Transverse colon (tissue), 4 donors: ENCODE measurements at regions not wholly inside any gene's neighbourhood (a gene's known extent, or its start where the extent isn't known, plus 50 kb on each side); places are given as distances from the start of the nearest gene placed in this dataset.

Source experiments
- DNase-seq: peaks from one replicate; pipeline ENCODE4 v3.0.0-alpha.2; 2019
- H3K27ac ChIP-seq, 4 donors: fragments of 200-600 bp; sonication (generic); 2 replicates each; pipeline ENCODE4 v1.5.1; 2016 to 2018; ENCODE audit warnings: inconsistent platforms in 4 of 4
- H3K27me3 ChIP-seq: fragments of 200-600 bp; sonication (generic); 2 replicates; pipeline ENCODE4 v1.5.1; 2017; ENCODE audit warnings: inconsistent platforms
- H3K36me3 ChIP-seq, 4 donors: fragments of 200-600 bp; sonication (generic); 2 replicates each; pipeline ENCODE4 v1.5.1; 2017 to 2019; ENCODE audit warnings: inconsistent platforms in 4 of 4
- H3K4me1 ChIP-seq, 4 donors: fragments of 200-600 bp; sonication (generic); 2 replicates each; pipeline ENCODE4 v1.5.1; 2017 to 2020; ENCODE audit warnings: inconsistent platforms in 4 of 4
- H3K4me3 ChIP-seq, 4 donors: fragments of 200-600 bp; sonication (generic); 1 replicate in 1 of 4; 2 replicates in 3 of 4; pipeline versions ENCODE4 v1.5.1 to v1.6.1; 2017 to 2019; ENCODE audit warnings: inconsistent platforms in 4 of 4
- H3K9me3 ChIP-seq, 2 donors: fragments of 200-600 bp; sonication (generic); 2 replicates each; pipeline ENCODE4 v1.5.1; 2017 to 2019; ENCODE audit warnings: inconsistent platforms in 2 of 2
- CTCF ChIP-seq, 5 experiments: fragments of 200-600 bp in 3 of 5; fragments of 450-650 bp in 2 of 5; sonication (generic) in 3 of 5; IDR thresholded peaks; 1 replicate in 2 of 5; 2 replicates in 3 of 5; pipeline ENCODE4 v1.5.1; 2016 to 2017; ENCODE audit warnings: antibody characterized with exemption in 5 of 5, inconsistent platforms in 3 of 5, mild to moderate bottlenecking in 2 of 5, moderate library complexity in 1 of 5
- EP300 ChIP-seq: sonication (generic); formaldehyde crosslinking; IDR thresholded peaks from one replicate; pipeline ENCODE4 v1.6.1; 2017; ENCODE audit warnings: antibody characterized with exemption, low read depth
- POLR2A ChIP-seq: fragments of 450-650 bp; IDR thresholded peaks from one replicate; pipeline ENCODE4 v1.6.1; 2016; ENCODE audit warnings: antibody characterized with exemption, mild to moderate bottlenecking, moderate library complexity
- POLR2AphosphoS5 ChIP-seq, 3 donors: sonication (generic); formaldehyde crosslinking; IDR thresholded peaks; one replicate each; pipeline ENCODE4 v1.6.1; 2016; ENCODE audit warnings: antibody characterized with exemption in 3 of 3
- WGBS, 2 donors: methylation state at CpG; one replicate each; pipeline ENCODE4 v1.1.5; 2018; ENCODE audit warnings: low coverage in 1 of 2; 5-methylcytosine and 5-hydroxymethylcytosine counted together
- in situ Hi-C, 4 donors: fragments of 200-750 bp; cut with MboI; loops; one replicate each; pipeline versions ENCODE4 v1.15.0 to v1.15.1; 2017; ENCODE audit warnings: low sequenced_read_pairs in 3 of 4, low pct_ligation_motif_present in 1 of 4, low pct_unique_long_range_greater_than_20kb in 1 of 4
- intact Hi-C: fragments of 100-400 bp; cut with DNase I; formaldehyde crosslinking; loops from one replicate; pipeline ENCODE4 v1.15.1; 2023; ENCODE audit warnings: low total_unique reads

- Histone ChIP-seq H3K4me1 (peaks cover 0 to under 1% (median 0%) of the 10 kb centered on the region in 4 donors), H3K36me3 (no peaks in the 10 kb centered on the region), H3K4me3 (no peak overlapping the region), H3K27me3 (no peaks in the 10 kb centered on the region), H3K27ac (no peak overlapping the region), H3K9me3 (no peaks in the 10 kb centered on the region)
- TF ChIP-seq CTCF (IDR thresholded peaks at IDR 0.05) (no peak), EP300 (no peak), POLR2AphosphoS5 (IDR thresholded peaks at IDR 0.05) (no peak)
- WGBS, 2 donors = 88% methylated on average over 1 of the region's 1 CpG; no CpG with 5 or more reads in 1 of the 2 donors
- in situ Hi-C loops = no loop called here
- DNase-seq = no peak
- intact Hi-C loops = no loop called here
Observed at GRCh38 chr2:176687944-176688343, 418.7 kb downstream of the MTX2 start.

GRCh38 chr2:176689711-176690110 is 420.5 kb downstream of the MTX2 start:
- no peak for DNase-seq
- 50 to 82% methylated on average over 1 of the region's 1 CpG for WGBS, 2 donors

GRCh38 chr2:176691471-176691870 is 422.2 kb downstream of the MTX2 start:
- 61 to 91% methylated on average over 1 to 2 of the region's 2 CpGs for WGBS, 2 donors
- Histone ChIP-seq H3K4me1 (no peaks in the 10 kb centered on the region), H3K9me3 (no peaks in the 10 kb centered on the region), H3K36me3 (no peaks in the 10 kb centered on the region), H3K27me3 (no peaks in the 10 kb centered on the region), H3K27ac (no peak overlapping the region), H3K4me3 (no peak overlapping the region)
- intact Hi-C loops = no loop called here
- no peak for TF ChIP-seq POLR2A
- in situ Hi-C loops = no loop called here
- DNase-seq = no peak

More at GRCh38 chr2:176689711-176690110, 420.5 kb downstream of the MTX2 start:
- H3K9me3 ChIP-seq = no peaks in the 10 kb centered on the region
- no peak overlapping the region for H3K4me3 ChIP-seq
- H3K27ac ChIP-seq = no peak overlapping the region
- intact Hi-C loops = no loop called here
- no peaks in the 10 kb centered on the region for H3K36me3 ChIP-seq
- in situ Hi-C loops = no loop called here
- H3K27me3 ChIP-seq = no peaks in the 10 kb centered on the region
- TF ChIP-seq POLR2A (no peak), CTCF (IDR thresholded peaks at IDR 0.05) (no peak), POLR2AphosphoS5 (IDR thresholded peaks at IDR 0.05) (no peak), EP300 (no peak)
- H3K4me1 ChIP-seq = no peaks in the 10 kb centered on the region

GRCh38 chr2:176692533-176692932 is 423.3 kb downstream of the MTX2 start:
- TF ChIP-seq POLR2A = no peak
- no peak for TF ChIP-seq CTCF (IDR thresholded peaks at IDR 0.05)
- TF ChIP-seq EP300 = no peak
- no peak for TF ChIP-seq POLR2AphosphoS5 (IDR thresholded peaks at IDR 0.05)
- DNase-seq = no peak
- H3K4me3 ChIP-seq = no peak overlapping the region

GRCh38 chr2:176699098-176699497 is 429.9 kb downstream of the MTX2 start:
- in situ Hi-C loops = no loop called here
- TF ChIP-seq POLR2A (no peak), CTCF (IDR thresholded peaks at IDR 0.05) (no peak), EP300 (no peak), POLR2AphosphoS5 (IDR thresholded peaks at IDR 0.05) (no peak)

More at GRCh38 chr2:176692533-176692932, 423.3 kb downstream of the MTX2 start:
- Histone ChIP-seq H3K4me1 (no peaks in the 10 kb centered on the region), H3K36me3 (no peaks in the 10 kb centered on the region), H3K9me3 (no peaks in the 10 kb centered on the region), H3K27me3 (no peaks in the 10 kb centered on the region), H3K27ac (no peak overlapping the region)
- in situ Hi-C loops (no loop called here), intact Hi-C loops (no loop called here)
- WGBS, 2 donors = 78 to 100% methylated on average over 1 of the region's 1 CpG

More at GRCh38 chr2:176699098-176699497, 429.9 kb downstream of the MTX2 start:
- H3K4me1 ChIP-seq = no peaks in the 10 kb centered on the region
- H3K27me3 ChIP-seq = no peaks in the 10 kb centered on the region
- no peak overlapping the region for H3K4me3 ChIP-seq
- intact Hi-C loops = no loop called here
- no peaks in the 10 kb centered on the region for H3K36me3 ChIP-seq
- no peak for DNase-seq
- H3K9me3 ChIP-seq = no peaks in the 10 kb centered on the region
- no peak overlapping the region for H3K27ac ChIP-seq
